Body of pancreas (tissue), 4 donors: ENCODE measurements at regions not wholly inside any gene's neighbourhood (a gene's known extent, or its start where the extent isn't known, plus 50 kb on each side); places are given as distances from the start of the nearest gene placed in this dataset.
"Not testable (repeated sequence)": the region's sequence is repeated elsewhere in the genome, so short reads cannot be mapped to it uniquely, and the experiment has no call there.

Source experiments
- ATAC-seq: fragments of 150-250 bp; one replicate; pipeline ENCODE4 v1.9.1; 2016
- DNase-seq, 4 donors: peaks; one replicate each; pipeline ENCODE4 v3.0.0-alpha.2; 2019
- H3K27ac ChIP-seq, 4 donors: fragments of 200-600 bp; sonication (generic); 1 replicate in 3 of 4; 2 replicates in 1 of 4; pipeline versions ENCODE4 v1.5.1 to v1.6.1; 2016 to 2019; ENCODE audit warnings: mild to moderate bottlenecking in 1 of 4, mixed read lengths in 1 of 4, moderate library complexity in 1 of 4
- H3K27me3 ChIP-seq, 2 donors: fragments of 200-600 bp; sonication (generic); one replicate each; pipeline ENCODE4 v1.6.0; 2016; ENCODE audit warnings: mild to moderate bottlenecking in 1 of 2
- H3K36me3 ChIP-seq, 2 donors: fragments of 200-600 bp; sonication (generic); replicated peaks in 1 of 2; 2 replicates each; pipeline ENCODE4 v1.5.1; 2016; ENCODE audit warnings: low read depth in 2 of 2; ENCODE audit not compliant: insufficient read depth in 1 of 2
- H3K4me1 ChIP-seq: fragments of 200-600 bp; sonication (generic); one replicate; pipeline ENCODE4 v1.6.0; 2016
- H3K4me3 ChIP-seq, 2 donors: fragments of 200-600 bp; sonication (generic); 1 replicate in 1 of 2; 2 replicates in 1 of 2; pipeline ENCODE4 v1.5.1; 2016 to 2019
- H3K9me3 ChIP-seq, 3 donors: fragments of 200-600 bp; sonication (generic); 1 replicate in 2 of 3; 2 replicates in 1 of 3; pipeline ENCODE4 v1.5.1; 2016
- POLR2A ChIP-seq, 3 donors: fragments of 450-650 bp; IDR thresholded peaks; one replicate each; pipeline ENCODE4 v1.6.1; 2016; ENCODE audit warnings: antibody characterized with exemption in 3 of 3, mild to moderate bottlenecking in 2 of 3
- WGBS, 2 donors: methylation state at CpG; one replicate each; pipeline ENCODE4 v1.1.5; 2017; 5-methylcytosine and 5-hydroxymethylcytosine counted together
- intact Hi-C: fragments of 100-400 bp; cut with DNase I; formaldehyde crosslinking; loops from one replicate; pipeline ENCODE4 v1.15.1; 2023
- TF ChIP-seq, protein P1 (sequence below), 7 experiments: fragments of 450-650 bp in 4 of 7; fragments of 200-600 bp in 3 of 7; sonication (generic) in 3 of 7; IDR thresholded peaks; one replicate each; pipeline ENCODE4 v1.5.1; 2016 to 2019; ENCODE audit warnings: antibody characterized with exemption in 7 of 7

DNA sequence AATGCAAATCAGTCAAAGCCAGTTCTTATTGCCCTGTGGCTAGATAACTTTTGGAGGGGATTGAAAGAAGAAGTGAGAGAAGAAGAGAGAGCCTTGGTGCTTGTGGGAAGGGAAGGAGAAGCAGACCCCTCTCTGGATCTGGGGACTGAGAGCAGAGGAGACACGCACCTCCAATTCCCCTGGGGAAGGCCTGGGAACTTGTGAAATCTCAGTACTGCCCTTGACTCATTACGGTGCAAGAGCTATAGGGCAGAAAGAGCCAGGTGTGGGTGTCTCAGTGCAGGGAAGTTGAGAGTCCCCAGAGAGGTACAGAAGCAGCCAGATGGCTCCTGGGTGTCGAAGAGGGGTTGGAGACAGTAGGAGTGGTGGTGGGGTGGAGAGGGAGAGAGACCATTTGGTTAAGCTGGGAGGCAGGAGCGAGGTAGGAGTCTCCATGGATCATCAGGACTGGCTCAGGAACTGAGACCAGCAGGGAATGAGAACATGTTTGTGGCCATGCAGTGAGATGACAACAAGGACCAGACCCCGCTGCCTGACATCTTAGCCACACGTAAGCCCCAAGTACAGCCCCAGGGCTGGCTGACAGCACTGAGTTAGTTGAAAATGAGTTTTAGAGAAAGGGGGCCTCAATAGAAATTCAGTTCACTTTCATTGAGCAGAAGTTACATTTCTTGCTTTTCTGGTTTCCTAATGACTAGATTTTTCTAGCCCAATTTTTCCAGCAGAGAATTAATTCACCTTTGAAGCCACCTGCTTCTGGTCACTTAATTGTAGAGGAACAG, 238.2 kb downstream of the BUB3 start:
- no peaks in the 10 kb centered on the region for H3K4me1 ChIP-seq
- WGBS, 2 donors = 58 to 67% methylated on average over 6 of the region's 6 CpGs
- DNase-seq (no peak), ATAC-seq (no peak)
- no peaks in the 10 kb centered on the region for H3K27me3 ChIP-seq
- no peak overlapping the region for H3K4me3 ChIP-seq
- no peak overlapping the region for H3K27ac ChIP-seq
- H3K9me3 ChIP-seq = peaks cover 0 to 7% (median 0%) of the 10 kb centered on the region in 3 donors
- H3K36me3 ChIP-seq = no peaks in the 10 kb centered on the region
- TF ChIP-seq, protein P1, sequence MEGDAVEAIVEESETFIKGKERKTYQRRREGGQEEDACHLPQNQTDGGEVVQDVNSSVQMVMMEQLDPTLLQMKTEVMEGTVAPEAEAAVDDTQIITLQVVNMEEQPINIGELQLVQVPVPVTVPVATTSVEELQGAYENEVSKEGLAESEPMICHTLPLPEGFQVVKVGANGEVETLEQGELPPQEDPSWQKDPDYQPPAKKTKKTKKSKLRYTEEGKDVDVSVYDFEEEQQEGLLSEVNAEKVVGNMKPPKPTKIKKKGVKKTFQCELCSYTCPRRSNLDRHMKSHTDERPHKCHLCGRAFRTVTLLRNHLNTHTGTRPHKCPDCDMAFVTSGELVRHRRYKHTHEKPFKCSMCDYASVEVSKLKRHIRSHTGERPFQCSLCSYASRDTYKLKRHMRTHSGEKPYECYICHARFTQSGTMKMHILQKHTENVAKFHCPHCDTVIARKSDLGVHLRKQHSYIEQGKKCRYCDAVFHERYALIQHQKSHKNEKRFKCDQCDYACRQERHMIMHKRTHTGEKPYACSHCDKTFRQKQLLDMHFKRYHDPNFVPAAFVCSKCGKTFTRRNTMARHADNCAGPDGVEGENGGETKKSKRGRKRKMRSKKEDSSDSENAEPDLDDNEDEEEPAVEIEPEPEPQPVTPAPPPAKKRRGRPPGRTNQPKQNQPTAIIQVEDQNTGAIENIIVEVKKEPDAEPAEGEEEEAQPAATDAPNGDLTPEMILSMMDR (IDR thresholded peaks at IDR 0.05) = no peak
- TF ChIP-seq POLR2A (IDR thresholded peaks at IDR 0.05) = no peak
- intact Hi-C loops = no loop called here

DNA sequence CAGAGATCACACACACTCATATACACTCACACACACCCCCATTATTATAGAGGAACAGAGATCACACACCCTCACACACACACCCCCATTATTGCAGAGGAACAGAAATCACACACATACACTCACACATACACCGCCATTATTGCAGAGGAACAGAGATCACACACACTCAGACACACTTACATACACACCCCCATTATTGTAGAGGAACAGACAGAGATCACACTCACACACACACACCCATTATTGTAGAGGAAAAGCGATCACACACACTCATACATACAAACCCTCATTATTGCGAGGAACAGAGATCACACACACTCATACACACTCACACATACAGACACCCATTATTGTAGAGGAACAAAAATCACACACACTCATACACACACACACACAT, 239.0 kb downstream of the BUB3 start:
- Histone ChIP-seq H3K4me3 (no peak overlapping the region), H3K27me3 (no peaks in the 10 kb centered on the region), H3K9me3 (peaks cover 0 to 4% (median 0%) of the 10 kb centered on the region in 3 donors), H3K36me3 (no peaks in the 10 kb centered on the region), H3K27ac (no peak overlapping the region), H3K4me1 (no peaks in the 10 kb centered on the region)
- ATAC-seq (no peak), DNase-seq (no peak)
- intact Hi-C loops = no loop called here
- 82 to 87% methylated on average over 3 of the region's 3 CpGs for WGBS, 2 donors
- TF ChIP-seq, protein P1 (IDR thresholded peaks at IDR 0.05) = no peak
- TF ChIP-seq POLR2A (IDR thresholded peaks at IDR 0.05) = no peak

DNA sequence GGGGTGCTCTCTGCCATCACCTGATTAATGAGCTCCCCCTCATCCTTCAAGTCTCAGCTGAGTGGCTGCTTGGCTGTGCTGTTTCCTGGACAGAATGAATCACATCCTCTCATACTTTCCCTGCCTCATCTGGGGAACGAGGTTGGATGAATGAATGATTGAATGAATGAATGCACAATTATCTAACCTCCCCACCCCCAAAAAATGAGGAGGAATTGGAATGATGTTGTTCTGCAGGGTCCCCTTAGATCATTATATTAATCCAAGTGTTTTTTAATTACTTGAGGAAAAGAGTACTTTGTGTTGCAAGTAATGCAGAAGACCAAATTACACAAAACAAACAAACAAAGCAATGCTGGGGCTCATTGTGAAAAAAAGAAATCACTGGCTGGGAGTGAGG, 240.2 kb downstream of the BUB3 start:
- H3K4me1 ChIP-seq = no peaks in the 10 kb centered on the region
- H3K27ac ChIP-seq = no peak overlapping the region
- no peak overlapping the region for H3K4me3 ChIP-seq
- ATAC-seq = no peak
- TF ChIP-seq, protein P1 (IDR thresholded peaks at IDR 0.05) = no peak
- TF ChIP-seq POLR2A (IDR thresholded peaks at IDR 0.05) = no peak
- H3K27me3 ChIP-seq = no peaks in the 10 kb centered on the region
- intact Hi-C loops = no loop called here
- no peaks in the 10 kb centered on the region for H3K36me3 ChIP-seq
- no peak for DNase-seq
- WGBS, 2 donors = 27 to 57% methylated on average over 1 of the region's 1 CpG
- no peaks in the 10 kb centered on the region for H3K9me3 ChIP-seq

DNA sequence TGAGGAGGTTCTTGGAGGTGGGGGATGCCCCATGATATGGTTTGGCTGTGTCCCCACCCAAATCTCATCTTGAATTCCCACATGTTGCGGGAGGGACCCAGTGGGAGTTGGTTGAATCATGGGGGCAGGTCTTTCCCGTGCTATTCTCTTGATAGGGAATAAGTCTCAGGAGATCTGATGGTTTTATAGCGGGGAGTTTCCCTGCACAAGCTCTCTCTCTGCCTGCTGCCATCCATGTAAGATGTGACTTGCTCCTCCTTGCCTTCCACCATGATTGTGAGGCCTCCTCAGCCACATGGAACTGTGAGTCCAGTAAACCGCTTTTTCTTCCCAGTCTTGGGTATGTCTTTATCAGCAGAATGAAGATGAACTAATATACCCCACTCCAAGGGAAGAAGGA, 241.0 kb downstream of the BUB3 start:
- intact Hi-C loops, H3K4me1 ChIP-seq, H3K9me3 ChIP-seq, DNase-seq, ATAC-seq, H3K27ac ChIP-seq, H3K27me3 ChIP-seq, H3K36me3 ChIP-seq, H3K4me3 ChIP-seq: not testable (repeated sequence)
- 84 to 91% methylated on average over 4 of the region's 4 CpGs for WGBS, 2 donors

DNA sequence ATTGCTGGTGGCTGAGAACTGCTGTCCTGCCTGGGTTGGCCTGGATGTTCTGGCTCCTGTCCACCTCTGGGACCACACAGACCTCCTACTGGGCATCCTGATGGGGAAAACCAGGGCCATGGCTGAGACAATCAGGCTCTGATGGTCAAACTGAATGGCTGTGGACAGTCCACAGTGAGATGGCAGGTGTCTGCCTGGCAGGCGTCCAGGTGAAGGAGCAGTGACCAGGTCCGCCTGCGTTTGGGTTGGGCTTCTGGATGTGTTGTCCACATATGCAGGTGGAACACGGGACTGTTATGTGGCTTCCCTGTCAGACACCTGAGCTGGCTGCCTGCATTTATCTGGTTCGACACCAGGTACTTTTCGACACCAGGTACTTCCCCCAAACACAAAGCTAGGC, 241.7 kb downstream of the BUB3 start:
- no peak for TF ChIP-seq POLR2A (IDR thresholded peaks at IDR 0.05)
- TF ChIP-seq, protein P1 (IDR thresholded peaks at IDR 0.05) = no peak
- H3K4me1 ChIP-seq = no peaks in the 10 kb centered on the region
- WGBS, 2 donors = 64 to 67% methylated on average over 6 of the region's 6 CpGs
- H3K27ac ChIP-seq = no peak overlapping the region
- intact Hi-C loops = no loop called here
- no peaks in the 10 kb centered on the region for H3K27me3 ChIP-seq
- ATAC-seq (no peak), DNase-seq (no peak)
- no peak overlapping the region for H3K4me3 ChIP-seq
- no peaks in the 10 kb centered on the region for H3K9me3 ChIP-seq
- no peaks in the 10 kb centered on the region for H3K36me3 ChIP-seq
